Neuronal stem cell (in vitro differentiated cells): ENCODE measurements at regions not wholly inside any gene's neighbourhood (a gene's known extent, or its start where the extent isn't known, plus 50 kb on each side); places are given as distances from the start of the nearest gene placed in this dataset.
"Not testable (repeated sequence)": the region's sequence is repeated elsewhere in the genome, so short reads cannot be mapped to it uniquely, and the experiment has no call there.

ENCODE experiments used
- DNase-seq: peaks from one replicate; pipeline ENCODE4 v3.0.0-alpha.2; 2013; ENCODE audit warnings: low spot score
- H2AFZ ChIP-seq: one replicate; pipeline ENCODE4 v1.6.1; 2013; ENCODE audit warnings: mild to moderate bottlenecking, low read length, inconsistent platforms
- H2AK5ac ChIP-seq: 2 replicates; pipeline ENCODE4 v1.6.1; 2013; ENCODE audit warnings: low read depth, mild to moderate bottlenecking, inconsistent platforms, low read length, moderate library complexity, mixed read lengths
- H2BK120ac ChIP-seq: 2 replicates; pipeline ENCODE4 v1.6.1; 2013; ENCODE audit warnings: low read depth, mild to moderate bottlenecking, inconsistent platforms, low read length, moderate library complexity, mixed read lengths
- H2BK12ac ChIP-seq: one replicate; pipeline ENCODE4 v1.6.1; 2013; ENCODE audit warnings: low read length, inconsistent platforms
- H2BK15ac ChIP-seq: 2 replicates; pipeline ENCODE4 v1.6.1; 2013; ENCODE audit warnings: mild to moderate bottlenecking, low read length, inconsistent platforms, mixed read lengths
- H2BK5ac ChIP-seq: one replicate; pipeline ENCODE4 v1.6.1; 2013; ENCODE audit warnings: inconsistent platforms, mild to moderate bottlenecking, low read length, moderate library complexity
- H3K14ac ChIP-seq: one replicate; pipeline ENCODE4 v1.6.1; 2013; ENCODE audit warnings: low read length, inconsistent platforms
- H3K18ac ChIP-seq: 2 replicates; pipeline ENCODE4 v1.6.1; 2013; ENCODE audit warnings: low read length, inconsistent platforms
- H3K23ac ChIP-seq: 2 replicates; pipeline ENCODE4 v1.6.1; 2013; ENCODE audit warnings: low read depth, mild to moderate bottlenecking, mixed read lengths, low read length, inconsistent platforms; ENCODE audit not compliant: poor library complexity
- H3K27ac ChIP-seq: replicated peaks from 3 replicates; pipeline ENCODE4 v1.5.1; 2013; ENCODE audit warnings: low read length, inconsistent platforms
- H3K27me3 ChIP-seq, 3 experiments: 2 replicates each; pipeline ENCODE4 v1.6.1; 2013; ENCODE audit warnings: low read length in 3 of 3, mild to moderate bottlenecking in 2 of 3, inconsistent platforms in 1 of 3, low read depth in 1 of 3, mixed read lengths in 1 of 3, moderate library complexity in 1 of 3; ENCODE audit not compliant: control insufficient read depth in 3 of 3, insufficient read depth in 3 of 3
- H3K36me3 ChIP-seq, 2 donors: replicated peaks in 1 of 2; 2 replicates each; pipeline ENCODE4 v1.6.1; 2013; ENCODE audit warnings: low read length in 2 of 2; ENCODE audit not compliant: control insufficient read depth in 2 of 2, insufficient read depth in 2 of 2
- H3K4ac ChIP-seq: 2 replicates; pipeline ENCODE4 v1.6.1; 2013; ENCODE audit warnings: inconsistent platforms, mild to moderate bottlenecking, low read length, moderate library complexity
- H3K4me1 ChIP-seq, 2 donors: 1 replicate in 1 of 2; 2 replicates in 1 of 2; pipeline ENCODE4 v1.6.1; 2013; ENCODE audit warnings: low read length in 2 of 2, low read depth in 1 of 2; ENCODE audit not compliant: control insufficient read depth in 2 of 2, insufficient read depth in 1 of 2
- H3K4me2 ChIP-seq: one replicate; pipeline ENCODE4 v1.6.1; 2013; ENCODE audit warnings: mild to moderate bottlenecking, low read length, inconsistent platforms; ENCODE audit not compliant: insufficient read depth, poor library complexity, severe bottlenecking
- H3K4me3 ChIP-seq, 2 donors: 2 replicates each; pipeline ENCODE4 v1.5.1; 2013; ENCODE audit warnings: low read length in 2 of 2, mild to moderate bottlenecking in 2 of 2, inconsistent platforms in 1 of 2, moderate library complexity in 1 of 2
- H3K79me1 ChIP-seq: one replicate; pipeline ENCODE4 v1.6.1; 2013; ENCODE audit warnings: low read depth, mild to moderate bottlenecking, inconsistent platforms, low read length, moderate library complexity
- H3K9ac ChIP-seq: one replicate; pipeline ENCODE4 v1.6.1; 2013; ENCODE audit warnings: mild to moderate bottlenecking, low read depth, low read length, inconsistent platforms; ENCODE audit not compliant: poor library complexity
- H3K9me3 ChIP-seq, 2 donors: replicated peaks in 1 of 2; 2 replicates each; pipeline versions ENCODE3 to v1.6.1; 2013; ENCODE audit warnings: low read length in 2 of 2, mild to moderate bottlenecking in 2 of 2, inconsistent platforms in 1 of 2, low read depth in 1 of 2, mixed read lengths in 1 of 2, moderate library complexity in 1 of 2; ENCODE audit not compliant: control insufficient read depth in 2 of 2, insufficient read depth in 1 of 2
- H4K8ac ChIP-seq: one replicate; pipeline ENCODE4 v1.6.1; 2013; ENCODE audit warnings: low read depth, mild to moderate bottlenecking, inconsistent platforms, low read length, moderate library complexity
- H4K91ac ChIP-seq: one replicate; pipeline ENCODE4 v1.6.1; 2013; ENCODE audit warnings: low read length, low read depth, mild to moderate bottlenecking, inconsistent platforms; ENCODE audit not compliant: poor library complexity
- WGBS, 2 donors: extraction: QIAGEN DNeasy Blood & Tissue Kit; methylation state at CpG; one replicate each; pipeline ENCODE4 v1.1.7; 2013; ENCODE audit warnings: missing lambda C conversion rate in 2 of 2, mixed read lengths in 1 of 2; ENCODE audit not compliant: insufficient read length in 2 of 2, insufficient replicate concordance in 1 of 2; ENCODE audit errors: extremely low coverage in 2 of 2; 5-methylcytosine and 5-hydroxymethylcytosine counted together

GRCh38 chr14:30020271-30020670 is 92.6 kb upstream of the PRKD1 start:
- no peak overlapping the region for H2BK15ac ChIP-seq
- H3K9ac ChIP-seq, result no peak overlapping the region
- no peak overlapping the region for H4K91ac ChIP-seq
- H3K18ac ChIP-seq, result no peak overlapping the region
- no peak overlapping the region for H2BK5ac ChIP-seq
- no peaks in the 10 kb centered on the region for H3K79me1 ChIP-seq
- no peak overlapping the region for H2BK120ac ChIP-seq
- no peak overlapping the region for H2BK12ac ChIP-seq
- H3K23ac ChIP-seq, result no peak overlapping the region
- H3K27ac ChIP-seq, result no peak overlapping the region
- H2AFZ ChIP-seq, result no peak overlapping the region
- H3K4me1 ChIP-seq, result no peaks in the 10 kb centered on the region
- peaks cover 0 to 1% of the 10 kb centered on the region in 2 donors for H3K9me3 ChIP-seq
- no peak overlapping the region for H3K4ac ChIP-seq
- H3K36me3 ChIP-seq, result no peaks in the 10 kb centered on the region
- H3K27me3 ChIP-seq, result no peaks in the 10 kb centered on the region
- no peak overlapping the region for H4K8ac ChIP-seq
- no CpG with 5 or more reads among the region's 2 CpGs for WGBS, 2 donors
- no peak overlapping the region for H3K4me2 ChIP-seq
- H3K14ac ChIP-seq, result no peak overlapping the region
- H3K4me3 ChIP-seq, result no peak overlapping the region
- no peak for DNase-seq
- no peak overlapping the region for H2AK5ac ChIP-seq

- no peak overlapping the region for H4K91ac ChIP-seq
- H3K4ac ChIP-seq, result no peak overlapping the region
Measured at GRCh38 chr14:30020687-30021086, 93.0 kb upstream of the PRKD1 start.

GRCh38 chr14:30023350-30023749 is 95.7 kb upstream of the PRKD1 start:
- no CpG with 5 or more reads among the region's 5 CpGs for WGBS, 2 donors
- not testable (repeated sequence) for H3K4me3 ChIP-seq

More at GRCh38 chr14:30020687-30021086, 93.0 kb upstream of the PRKD1 start:
- Histone ChIP-seq H3K4me2 (no peak overlapping the region), H3K9ac (no peak overlapping the region), H4K8ac (no peak overlapping the region), H3K79me1 (no peaks in the 10 kb centered on the region), H3K18ac (no peak overlapping the region), H3K4me1 (no peaks in the 10 kb centered on the region), H2BK5ac (no peak overlapping the region), H3K36me3 (no peaks in the 10 kb centered on the region), H3K14ac (no peak overlapping the region), H2AFZ (no peak overlapping the region), H2BK12ac (no peak overlapping the region), H3K27me3 (no peaks in the 10 kb centered on the region), H3K27ac (no peak overlapping the region), H3K4me3 (no peak overlapping the region), H2BK15ac (no peak overlapping the region), H3K23ac (no peak overlapping the region), H2BK120ac (no peak overlapping the region), H2AK5ac (no peak overlapping the region), H3K9me3 (peaks cover 0 to 1% of the 10 kb centered on the region in 2 donors)
- WGBS, 2 donors, result no CpG with 5 or more reads among the region's 1 CpG
- DNase-seq, result no peak

GRCh38 chr14:30034152-30034551 is 106.5 kb upstream of the PRKD1 start:
- Histone ChIP-seq H3K18ac (no peak overlapping the region), H3K27me3 (no peaks in the 10 kb centered on the region), H3K4me3 (no peak overlapping the region), H3K4me2 (no peak overlapping the region), H3K4me1 (no peaks in the 10 kb centered on the region), H3K23ac (no peak overlapping the region), H3K79me1 (no peaks in the 10 kb centered on the region), H4K91ac (no peak overlapping the region), H2BK120ac (no peak overlapping the region), H3K9ac (no peak overlapping the region), H2AFZ (no peak overlapping the region), H3K14ac (no peak overlapping the region), H3K9me3 (no peaks in the 10 kb centered on the region), H4K8ac (no peak overlapping the region), H2BK5ac (no peak overlapping the region), H2BK12ac (no peak overlapping the region), H2AK5ac (no peak overlapping the region), H3K36me3 (no peaks in the 10 kb centered on the region), H2BK15ac (no peak overlapping the region), H3K4ac (no peak overlapping the region), H3K27ac (no peak overlapping the region)
- no peak for DNase-seq
- WGBS, 2 donors, result no CpG with 5 or more reads among the region's 1 CpG

More at GRCh38 chr14:30023350-30023749, 95.7 kb upstream of the PRKD1 start:
- not testable (repeated sequence) for H3K36me3 ChIP-seq, H3K79me1 ChIP-seq, DNase-seq, H2BK5ac ChIP-seq, H2BK120ac ChIP-seq, H3K4me1 ChIP-seq, H3K27me3 ChIP-seq, H3K18ac ChIP-seq, H3K4ac ChIP-seq, H2BK15ac ChIP-seq, H3K9ac ChIP-seq, H2BK12ac ChIP-seq, H4K8ac ChIP-seq, H3K27ac ChIP-seq, H3K23ac ChIP-seq, H2AFZ ChIP-seq, H3K14ac ChIP-seq, H4K91ac ChIP-seq, H3K4me2 ChIP-seq, H2AK5ac ChIP-seq, H3K9me3 ChIP-seq
